ENCODE measurements at regions not wholly inside any gene's neighbourhood (a gene's known extent, or its start where the extent isn't known, plus 50 kb on each side); places are given as distances from the start of the nearest gene placed in this dataset.

DNA sequence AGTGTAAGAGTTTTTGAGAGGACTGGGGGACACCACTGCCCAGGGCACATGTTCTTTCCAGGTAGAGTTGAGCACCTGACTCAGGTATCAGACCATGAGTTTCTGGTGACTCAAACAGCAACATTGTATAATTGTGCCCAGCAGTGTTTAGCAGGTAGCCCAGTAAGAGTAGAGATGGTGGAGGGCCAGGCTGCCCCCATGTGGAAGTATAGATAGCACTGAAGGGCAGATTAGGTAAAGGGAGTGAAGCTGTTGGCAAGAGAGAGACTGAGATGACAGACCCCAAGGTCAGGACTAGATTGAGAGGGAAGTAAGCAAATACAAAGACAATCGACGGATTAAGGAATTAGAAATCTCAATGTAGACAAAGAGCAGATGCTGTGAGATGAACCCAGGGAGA, 74.6 kb downstream of the TRIM42 start:
- H3K27ac Mint-ChIP-seq = no peak overlapping the region
- H3K36me3 Mint-ChIP-seq (ENCODE audit: insufficient read depth in 2 of 2) = no peaks in the 10 kb centered on the region
- peaks cover 21% of the 10 kb centered on the region for H3K4me1 Mint-ChIP-seq (ENCODE audit: low read depth)
- H3K27me3 Mint-ChIP-seq (ENCODE audit: low read depth) = peaks cover 6% of the 10 kb centered on the region
- H3K4me3 Mint-ChIP-seq = no peak overlapping the region
- DNase-seq (no peak), ATAC-seq (replicated peaks in 1 of 2) (peak in 1 of 2 donors; percentile 25)
- H3K9me3 Mint-ChIP-seq = no peaks in the 10 kb centered on the region

- Mint-ChIP-seq H3K36me3 (ENCODE audit: insufficient read depth in 2 of 2) (no peaks in the 10 kb centered on the region), H3K27me3 (ENCODE audit: low read depth) (peaks cover 6% of the 10 kb centered on the region), H3K4me3 (no peak overlapping the region), H3K27ac (no peak overlapping the region), H3K4me1 (ENCODE audit: low read depth) (peaks cover 21% of the 10 kb centered on the region), H3K9me3 (no peaks in the 10 kb centered on the region)
- ATAC-seq (replicated peaks in 1 of 2) (peak in 1 of 2 donors; percentile 39), DNase-seq (no peak)
These were observed 76.2 kb downstream of the TRIM42 start for GRCh38 chr3:140753865-140754754.

DNA sequence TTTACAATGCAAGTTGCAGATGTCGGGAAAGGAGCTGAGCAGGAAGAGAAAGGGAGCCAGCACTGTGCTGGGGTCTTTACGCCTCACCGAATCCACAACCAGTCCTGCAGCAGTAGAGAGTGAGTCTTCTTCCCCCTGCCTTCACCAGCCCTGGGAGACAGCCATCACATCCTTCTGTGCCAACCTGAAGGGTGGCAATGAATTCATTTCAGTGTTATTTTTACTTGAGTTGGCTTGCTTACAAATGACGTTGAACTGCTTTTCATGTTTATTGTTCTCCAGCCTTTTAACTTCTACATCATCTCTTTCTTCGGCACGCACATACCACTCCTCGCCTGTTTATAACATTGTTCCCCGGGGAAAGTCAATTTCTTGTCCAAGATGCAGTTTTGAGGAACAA, 77.1 kb downstream of the TRIM42 start:
- H3K4me1 Mint-ChIP-seq (ENCODE audit: low read depth) = peaks cover 21% of the 10 kb centered on the region
- no peaks in the 10 kb centered on the region for H3K9me3 Mint-ChIP-seq
- H3K4me3 Mint-ChIP-seq = no peak overlapping the region
- DNase-seq = no peak
- H3K27ac Mint-ChIP-seq = no peak overlapping the region
- H3K27me3 Mint-ChIP-seq (ENCODE audit: low read depth) = peaks cover 6% of the 10 kb centered on the region
- ATAC-seq (replicated peaks in 1 of 2) = no peak
- H3K36me3 Mint-ChIP-seq (ENCODE audit: insufficient read depth in 2 of 2) = no peaks in the 10 kb centered on the region

GRCh38 chr3:140756240-140757016, 78.6 kb downstream of the TRIM42 start:
- Mint-ChIP-seq H3K27me3 (ENCODE audit: low read depth) (peaks cover 6% of the 10 kb centered on the region), H3K27ac (no peak overlapping the region)

DNA sequence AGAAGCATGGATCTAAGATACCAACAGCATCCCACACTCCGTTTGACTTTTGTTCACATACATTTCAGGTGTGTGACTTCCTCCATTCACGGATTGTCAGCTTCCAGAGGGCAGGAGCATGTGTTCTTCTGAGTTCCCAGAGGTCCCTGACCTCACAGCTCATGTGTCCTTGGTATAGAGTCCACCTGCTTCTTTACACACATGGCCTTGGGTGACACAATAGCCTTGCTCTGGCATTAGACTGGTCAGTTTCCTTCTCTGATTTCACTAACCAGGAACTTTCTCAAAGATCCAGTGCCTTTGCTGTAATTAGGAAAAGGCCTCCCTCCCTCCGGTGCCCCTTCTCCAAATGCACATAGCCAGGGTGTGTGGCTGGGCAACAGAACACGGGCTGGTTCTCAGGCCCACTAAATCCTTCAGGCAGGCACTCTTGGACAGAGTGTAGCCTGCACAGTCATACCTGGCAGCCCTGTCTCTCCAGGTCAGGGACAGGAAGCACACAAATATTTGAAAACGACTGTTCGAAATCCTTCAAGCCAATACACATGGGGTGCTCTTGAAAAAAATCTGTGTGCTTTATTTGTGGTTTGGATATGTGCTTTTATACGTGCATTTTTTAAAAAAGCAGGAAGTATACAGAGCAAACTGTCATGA, 81.1 kb downstream of the TRIM42 start:
- DNase-seq = no peak
- H3K4me3 Mint-ChIP-seq = no peak overlapping the region
- H3K9me3 Mint-ChIP-seq = no peaks in the 10 kb centered on the region
- H3K4me1 Mint-ChIP-seq (ENCODE audit: low read depth) = peaks cover 21% of the 10 kb centered on the region
- H3K27me3 Mint-ChIP-seq (ENCODE audit: low read depth) = peaks cover 1% of the 10 kb centered on the region
- no peaks in the 10 kb centered on the region for H3K36me3 Mint-ChIP-seq (ENCODE audit: insufficient read depth in 2 of 2)
- H3K27ac Mint-ChIP-seq = no peak overlapping the region
- ATAC-seq (replicated peaks in 1 of 2) = no peak

More at GRCh38 chr3:140756240-140757016, 78.6 kb downstream of the TRIM42 start:
- Mint-ChIP-seq H3K9me3 (no peaks in the 10 kb centered on the region), H3K4me3 (no peak overlapping the region), H3K36me3 (ENCODE audit: insufficient read depth in 2 of 2) (no peaks in the 10 kb centered on the region), H3K4me1 (ENCODE audit: low read depth) (peaks cover 21% of the 10 kb centered on the region)
- ATAC-seq (replicated peaks in 1 of 2) (no peak), DNase-seq (no peak)

GRCh38 chr3:140760324-140761075, 82.6 kb downstream of the TRIM42 start:
- H3K27ac Mint-ChIP-seq = no peak overlapping the region
- no peak overlapping the region for H3K4me3 Mint-ChIP-seq
- peaks cover 16% of the 10 kb centered on the region for H3K4me1 Mint-ChIP-seq (ENCODE audit: low read depth)
- no peaks in the 10 kb centered on the region for H3K36me3 Mint-ChIP-seq (ENCODE audit: insufficient read depth in 2 of 2)
- ATAC-seq (replicated peaks in 1 of 2) = no peak
- no peak for DNase-seq
- peaks cover 9% of the 10 kb centered on the region for H3K27me3 Mint-ChIP-seq (ENCODE audit: low read depth)
- no peaks in the 10 kb centered on the region for H3K9me3 Mint-ChIP-seq

DNA sequence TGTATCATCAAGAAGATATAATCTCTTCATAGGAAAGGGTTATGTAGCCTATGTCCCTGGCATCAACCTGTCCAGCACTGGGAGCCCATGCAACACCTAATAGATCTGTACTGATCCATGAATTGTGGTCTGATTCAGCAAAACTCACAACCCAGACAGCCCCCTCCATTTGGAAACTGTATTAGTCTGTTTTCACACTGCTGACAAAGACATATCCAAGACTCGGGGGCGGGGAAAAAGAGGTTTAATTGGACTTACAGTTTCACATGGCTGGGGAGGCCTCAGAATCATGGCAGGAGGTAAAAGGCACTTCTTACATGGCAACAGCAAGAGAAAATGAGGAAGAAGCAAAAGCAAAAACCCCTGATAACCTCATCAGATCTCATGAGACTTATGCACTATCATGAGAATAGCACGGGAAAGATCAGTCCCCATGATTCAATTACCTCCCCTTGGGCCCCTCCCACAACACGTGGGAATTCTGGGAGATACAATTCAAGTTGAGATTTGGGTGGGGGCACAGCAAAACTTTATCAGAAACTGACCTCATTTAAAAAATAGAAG, 83.3 kb downstream of the TRIM42 start:
- DNase-seq (no peak), ATAC-seq (replicated peaks in 1 of 2) (no peak)
- H3K27me3 Mint-ChIP-seq (ENCODE audit: low read depth) = peaks cover 9% of the 10 kb centered on the region
- no peaks in the 10 kb centered on the region for H3K36me3 Mint-ChIP-seq (ENCODE audit: insufficient read depth in 2 of 2)
- H3K4me3 Mint-ChIP-seq = no peak overlapping the region
- peaks cover 13% of the 10 kb centered on the region for H3K4me1 Mint-ChIP-seq (ENCODE audit: low read depth)
- no peak overlapping the region for H3K27ac Mint-ChIP-seq
- H3K9me3 Mint-ChIP-seq = no peaks in the 10 kb centered on the region

DNA sequence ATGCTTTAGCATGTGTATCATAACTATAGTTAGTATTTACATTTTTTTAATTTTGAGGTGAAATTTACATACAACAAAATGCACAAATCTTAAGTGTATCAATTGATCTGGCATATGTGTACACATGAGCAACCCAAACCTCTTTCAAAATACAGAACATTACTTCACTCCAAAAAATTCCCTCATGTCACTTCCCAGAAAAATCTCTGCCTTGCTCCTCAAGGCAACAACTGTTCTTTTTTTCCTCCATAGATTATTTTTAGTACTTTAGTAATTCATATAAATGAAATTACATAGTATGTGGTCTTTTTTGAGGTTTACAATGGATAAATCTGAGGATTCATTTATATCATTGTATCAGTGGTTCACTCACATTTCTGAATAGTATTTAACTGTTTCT, 84.9 kb downstream of the TRIM42 start:
- Mint-ChIP-seq H3K27ac (no peak overlapping the region), H3K9me3 (no peaks in the 10 kb centered on the region), H3K4me1 (ENCODE audit: low read depth) (peaks cover 4% of the 10 kb centered on the region), H3K4me3 (no peak overlapping the region), H3K27me3 (ENCODE audit: low read depth) (peaks cover 9% of the 10 kb centered on the region), H3K36me3 (ENCODE audit: insufficient read depth in 2 of 2) (no peaks in the 10 kb centered on the region)
- DNase-seq (no peak), ATAC-seq (replicated peaks in 1 of 2) (no peak)

DNA sequence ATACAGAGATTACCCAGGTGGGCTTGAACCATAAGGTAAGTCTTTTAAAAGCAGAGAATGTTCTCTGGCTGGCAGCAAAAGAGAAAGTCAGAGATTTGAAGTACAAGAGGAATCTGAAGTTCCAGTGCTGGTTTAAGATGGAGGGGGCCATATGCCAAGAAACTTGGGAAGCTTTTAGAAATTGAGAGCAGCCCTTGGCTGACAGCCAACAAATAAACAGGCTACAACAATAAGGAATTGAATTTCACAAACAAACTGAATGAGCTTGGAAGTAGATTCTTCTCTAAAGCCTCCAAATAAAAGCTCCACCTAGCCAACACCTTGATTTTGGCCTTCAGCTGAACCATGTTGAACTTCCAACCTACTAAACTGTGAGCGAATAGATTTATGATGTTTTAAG, 85.7 kb downstream of the TRIM42 start:
- no peak overlapping the region for H3K4me3 Mint-ChIP-seq
- peaks cover 9% of the 10 kb centered on the region for H3K27me3 Mint-ChIP-seq (ENCODE audit: low read depth)
- no peaks in the 10 kb centered on the region for H3K9me3 Mint-ChIP-seq
- no peak overlapping the region for H3K27ac Mint-ChIP-seq
- peaks cover 4% of the 10 kb centered on the region for H3K4me1 Mint-ChIP-seq (ENCODE audit: low read depth)
- ATAC-seq (replicated peaks in 1 of 2) (no peak), DNase-seq (no peak)
- H3K36me3 Mint-ChIP-seq (ENCODE audit: insufficient read depth in 2 of 2) = no peaks in the 10 kb centered on the region

DNA sequence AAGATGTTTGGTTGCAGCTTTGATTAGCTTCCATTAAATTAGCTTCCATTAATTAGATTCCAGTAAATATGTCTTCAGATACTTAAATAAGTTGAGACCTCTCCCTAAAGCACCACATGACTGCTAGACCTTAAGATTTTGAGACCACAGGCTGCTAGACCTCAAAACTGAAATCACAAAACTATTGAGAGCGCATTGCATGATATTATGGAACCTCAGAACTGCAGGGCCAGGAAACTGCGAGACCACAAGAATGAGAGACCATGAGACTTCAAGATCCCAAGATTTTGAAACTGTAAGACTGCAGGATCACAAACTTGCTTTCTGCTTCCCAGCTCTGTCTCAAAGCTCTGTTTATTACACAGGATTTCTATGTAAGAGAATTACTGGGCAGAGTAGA, 87.4 kb downstream of the TRIM42 start:
- no peak overlapping the region for H3K4me3 Mint-ChIP-seq

GRCh38 chr3:140766465-140766864, 88.6 kb downstream of the TRIM42 start:
- H3K36me3 Mint-ChIP-seq (ENCODE audit: insufficient read depth in 2 of 2) = no peaks in the 10 kb centered on the region
- H3K27me3 Mint-ChIP-seq (ENCODE audit: low read depth) = peaks cover 9% of the 10 kb centered on the region
- no peak for DNase-seq
- ATAC-seq (replicated peaks in 1 of 2) = peak; percentile 70 to 80
- H3K27ac Mint-ChIP-seq = no peak overlapping the region
- H3K4me3 Mint-ChIP-seq = no peak overlapping the region
- no peaks in the 10 kb centered on the region for H3K9me3 Mint-ChIP-seq
- H3K4me1 Mint-ChIP-seq (ENCODE audit: low read depth) = peaks cover 4% of the 10 kb centered on the region

More for the DNA sequence above, 87.4 kb downstream of the TRIM42 start:
- peaks cover 9% of the 10 kb centered on the region for H3K27me3 Mint-ChIP-seq (ENCODE audit: low read depth)
- H3K9me3 Mint-ChIP-seq = no peaks in the 10 kb centered on the region
- DNase-seq (no peak), ATAC-seq (replicated peaks in 1 of 2) (no peak)
- H3K36me3 Mint-ChIP-seq (ENCODE audit: insufficient read depth in 2 of 2) = no peaks in the 10 kb centered on the region
- no peak overlapping the region for H3K27ac Mint-ChIP-seq
- peaks cover 4% of the 10 kb centered on the region for H3K4me1 Mint-ChIP-seq (ENCODE audit: low read depth)

DNA sequence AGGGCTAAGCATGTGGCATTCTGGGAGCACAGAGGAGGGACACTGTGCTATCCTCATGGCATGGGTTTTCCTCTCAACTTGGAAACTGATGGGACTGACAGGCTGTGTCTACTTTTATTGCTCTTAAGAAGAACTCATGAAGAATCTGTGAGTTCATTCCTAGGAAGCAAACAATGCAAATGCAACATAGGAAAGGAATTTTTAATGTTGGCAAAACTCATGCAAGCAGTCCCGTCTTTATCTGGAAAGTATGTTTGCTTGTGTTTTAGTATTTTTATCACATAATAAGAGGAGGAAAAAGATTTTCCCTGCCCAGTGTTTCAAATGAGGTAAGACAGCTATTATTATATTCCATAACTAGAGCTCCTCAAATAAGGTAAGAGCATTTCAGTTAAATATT, 89.7 kb downstream of the TRIM42 start:
- H3K4me1 Mint-ChIP-seq (ENCODE audit: low read depth) = peaks cover 10% of the 10 kb centered on the region
- no peak overlapping the region for H3K4me3 Mint-ChIP-seq
- H3K36me3 Mint-ChIP-seq (ENCODE audit: insufficient read depth in 2 of 2) = peaks cover 0 to 3% of the 10 kb centered on the region in 2 donors
- no peak overlapping the region for H3K27ac Mint-ChIP-seq
- H3K9me3 Mint-ChIP-seq = peaks cover 0 to 2% of the 10 kb centered on the region in 2 donors
- ATAC-seq (replicated peaks in 1 of 2) = no peak
- no peak for DNase-seq
- peaks cover 9% of the 10 kb centered on the region for H3K27me3 Mint-ChIP-seq (ENCODE audit: low read depth)
